ENCODE measurements at regions not wholly inside any gene's neighbourhood (a gene's known extent, or its start where the extent isn't known, plus 50 kb on each side); places are given as distances from the start of the nearest gene placed in this dataset.
"Not testable (repeated sequence)": the region's sequence is repeated elsewhere in the genome, so short reads cannot be mapped to it uniquely, and the experiment has no call there.

GRCh38 chr13:62711948-62712347, 1296.3 kb upstream of the PCDH20 start:
- TF ChIP-seq EZH2phosphoT487 (IDR thresholded peaks at IDR 0.05; ENCODE audit: borderline replicate concordance); CTCF (conservative IDR thresholded peaks at IDR 0.05; ENCODE audit: low read length): not testable (repeated sequence)

All from Loucy (cell line).